Glutamatergic neuron (in vitro differentiated cells): ENCODE measurements at regions not wholly inside any gene's neighbourhood (a gene's known extent, or its start where the extent isn't known, plus 50 kb on each side); places are given as distances from the start of the nearest gene placed in this dataset.

Experiments
- DNase-seq: peaks from one replicate; pipeline ENCODE4 v3.0.0; 2022
- H3K27ac Mint-ChIP-seq: one replicate; pipeline ENCODE4 v1.8.0; 2020; ENCODE audit warnings: mild to moderate bottlenecking, mixed read lengths, inconsistent platforms; ENCODE audit not compliant: unreplicated experiment
- H3K27me3 Mint-ChIP-seq: one replicate; pipeline ENCODE4 v1.8.0; 2020; ENCODE audit warnings: mild to moderate bottlenecking, moderate library complexity, mixed read lengths, inconsistent platforms; ENCODE audit not compliant: unreplicated experiment
- H3K36me3 Mint-ChIP-seq: one replicate; pipeline ENCODE4 v1.8.0; 2020; ENCODE audit warnings: mild to moderate bottlenecking, mixed read lengths, inconsistent platforms; ENCODE audit not compliant: unreplicated experiment
- H3K4me1 Mint-ChIP-seq: one replicate; pipeline ENCODE4 v1.8.0; 2020; ENCODE audit warnings: mild to moderate bottlenecking, low read depth, mixed read lengths, inconsistent platforms; ENCODE audit not compliant: unreplicated experiment
- H3K4me3 Mint-ChIP-seq: one replicate; pipeline ENCODE4 v1.8.0; 2020; ENCODE audit warnings: mild to moderate bottlenecking, mixed read lengths, inconsistent platforms; ENCODE audit not compliant: unreplicated experiment
- H3K9me3 Mint-ChIP-seq: one replicate; pipeline ENCODE4 v1.8.0; 2020; ENCODE audit warnings: mild to moderate bottlenecking, moderate library complexity, mixed read lengths, inconsistent platforms; ENCODE audit not compliant: unreplicated experiment
- TF ChIP-seq, protein P1 (sequence below): fragments of 200-600 bp; sonication (generic); IDR thresholded peaks from one replicate; pipeline ENCODE4 v1.5.0; 2021; ENCODE audit not compliant: partially characterized antibody, unreplicated experiment

DNA sequence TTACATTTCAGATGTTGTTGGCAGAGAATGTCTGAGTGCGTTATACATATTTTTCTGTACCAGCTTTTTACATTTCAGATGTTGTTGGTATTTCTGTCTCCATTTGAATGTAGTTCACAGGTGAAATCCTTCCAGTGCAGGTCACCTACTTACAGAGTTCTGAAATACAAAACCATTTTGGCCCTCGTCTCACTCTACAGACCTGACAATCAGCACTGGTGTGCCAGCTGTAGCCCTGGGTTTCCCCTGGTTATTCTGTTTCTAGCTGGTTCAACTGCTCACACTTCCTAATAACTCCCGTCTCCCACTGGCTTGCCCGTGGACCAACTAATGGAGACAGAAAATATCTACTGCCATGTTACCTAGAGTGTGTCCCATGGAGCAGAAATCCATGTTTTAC lies 87.5 kb upstream of the CDIN1 start:
- Mint-ChIP-seq H3K27ac (no peak overlapping the region), H3K4me1 (peaks cover 19% of the 10 kb centered on the region), H3K27me3 (peaks cover 4% of the 10 kb centered on the region), H3K9me3 (peaks cover 4% of the 10 kb centered on the region), H3K4me3 (no peak overlapping the region), H3K36me3 (no peaks in the 10 kb centered on the region)
- TF ChIP-seq, protein P1, sequence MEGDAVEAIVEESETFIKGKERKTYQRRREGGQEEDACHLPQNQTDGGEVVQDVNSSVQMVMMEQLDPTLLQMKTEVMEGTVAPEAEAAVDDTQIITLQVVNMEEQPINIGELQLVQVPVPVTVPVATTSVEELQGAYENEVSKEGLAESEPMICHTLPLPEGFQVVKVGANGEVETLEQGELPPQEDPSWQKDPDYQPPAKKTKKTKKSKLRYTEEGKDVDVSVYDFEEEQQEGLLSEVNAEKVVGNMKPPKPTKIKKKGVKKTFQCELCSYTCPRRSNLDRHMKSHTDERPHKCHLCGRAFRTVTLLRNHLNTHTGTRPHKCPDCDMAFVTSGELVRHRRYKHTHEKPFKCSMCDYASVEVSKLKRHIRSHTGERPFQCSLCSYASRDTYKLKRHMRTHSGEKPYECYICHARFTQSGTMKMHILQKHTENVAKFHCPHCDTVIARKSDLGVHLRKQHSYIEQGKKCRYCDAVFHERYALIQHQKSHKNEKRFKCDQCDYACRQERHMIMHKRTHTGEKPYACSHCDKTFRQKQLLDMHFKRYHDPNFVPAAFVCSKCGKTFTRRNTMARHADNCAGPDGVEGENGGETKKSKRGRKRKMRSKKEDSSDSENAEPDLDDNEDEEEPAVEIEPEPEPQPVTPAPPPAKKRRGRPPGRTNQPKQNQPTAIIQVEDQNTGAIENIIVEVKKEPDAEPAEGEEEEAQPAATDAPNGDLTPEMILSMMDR = no peak
- no peak for DNase-seq

DNA sequence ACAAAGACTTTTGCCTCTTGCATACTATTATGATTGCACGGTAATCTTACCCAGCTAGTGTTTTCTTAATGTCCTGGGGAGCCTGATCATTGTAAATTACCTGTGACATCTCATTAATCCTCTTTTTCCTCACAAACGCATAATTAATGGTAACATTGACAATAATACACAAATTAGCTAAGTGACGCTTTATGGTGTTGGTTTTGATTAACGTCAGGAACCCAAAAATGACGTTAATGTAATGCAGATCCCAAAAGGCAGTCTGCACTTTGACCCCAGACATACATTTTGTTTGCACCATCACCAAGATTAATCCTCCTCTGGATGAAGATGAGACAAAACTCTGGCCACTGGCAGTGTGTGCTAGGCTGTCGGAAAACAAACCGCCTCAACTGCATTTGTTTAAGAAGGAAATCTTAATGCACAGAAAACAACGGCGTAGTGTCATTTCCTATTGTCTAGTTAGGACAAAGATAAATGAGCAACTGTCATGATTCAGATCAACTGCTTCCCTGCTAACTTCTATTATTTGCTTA lies 83.9 kb upstream of the CDIN1 start:
- Mint-ChIP-seq H3K27me3 (peaks cover 4% of the 10 kb centered on the region), H3K4me1 (peaks cover 30% of the 10 kb centered on the region), H3K36me3 (no peaks in the 10 kb centered on the region), H3K4me3 (no peak overlapping the region), H3K9me3 (peaks cover 4% of the 10 kb centered on the region), H3K27ac (no peak overlapping the region)
- TF ChIP-seq, protein P1 = no peak
- no peak for DNase-seq

DNA sequence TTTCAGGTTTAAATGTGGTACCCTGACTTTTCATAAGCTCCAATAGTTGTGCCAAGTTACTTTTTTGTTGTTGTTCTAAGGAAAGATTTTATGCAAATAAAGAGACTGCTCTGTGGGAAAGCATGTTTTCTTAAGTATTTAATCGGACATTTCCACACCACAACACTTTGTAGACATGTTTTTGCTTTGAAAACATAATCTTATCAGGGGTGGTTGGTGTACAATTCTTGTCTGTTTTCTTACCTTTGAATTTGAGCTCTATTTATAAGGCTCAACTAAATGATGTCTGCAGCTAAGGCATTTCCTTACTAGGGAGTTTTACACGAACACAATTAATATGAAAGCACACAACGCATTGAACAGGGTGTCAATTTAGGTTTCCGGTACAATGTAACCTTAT lies 81.5 kb upstream of the CDIN1 start:
- H3K4me3 Mint-ChIP-seq = no peak overlapping the region
- no peak overlapping the region for H3K27ac Mint-ChIP-seq
- peaks cover 41% of the 10 kb centered on the region for H3K4me1 Mint-ChIP-seq
- peaks cover 4% of the 10 kb centered on the region for H3K27me3 Mint-ChIP-seq
- no peaks in the 10 kb centered on the region for H3K36me3 Mint-ChIP-seq
- TF ChIP-seq, protein P1 = no peak
- H3K9me3 Mint-ChIP-seq = peaks cover 4% of the 10 kb centered on the region
- no peak for DNase-seq

DNA sequence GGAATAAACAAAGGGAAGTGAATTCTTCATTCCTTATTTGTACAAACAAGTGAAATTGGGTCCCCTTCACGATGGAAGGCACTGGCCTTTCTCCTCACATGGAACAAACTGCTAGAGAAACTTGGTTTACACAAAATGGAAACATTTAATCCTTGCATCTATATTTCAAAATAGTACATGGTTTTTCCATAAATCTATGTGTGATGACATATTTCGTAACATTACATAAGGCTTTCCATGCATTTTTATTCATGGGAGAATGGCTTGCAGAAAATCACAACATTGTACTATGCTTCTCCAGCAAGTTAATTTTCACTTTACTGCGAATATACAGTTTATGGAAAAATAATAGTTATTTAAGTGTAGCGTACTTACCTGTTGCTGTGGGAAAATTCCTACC lies 81.0 kb upstream of the CDIN1 start:
- TF ChIP-seq, protein P1 = no peak
- no peaks in the 10 kb centered on the region for H3K36me3 Mint-ChIP-seq
- no peak for DNase-seq
- peaks cover 40% of the 10 kb centered on the region for H3K4me1 Mint-ChIP-seq
- no peak overlapping the region for H3K4me3 Mint-ChIP-seq
- H3K27me3 Mint-ChIP-seq = peaks cover 4% of the 10 kb centered on the region
- peaks cover 4% of the 10 kb centered on the region for H3K9me3 Mint-ChIP-seq
- H3K27ac Mint-ChIP-seq = no peak overlapping the region

DNA sequence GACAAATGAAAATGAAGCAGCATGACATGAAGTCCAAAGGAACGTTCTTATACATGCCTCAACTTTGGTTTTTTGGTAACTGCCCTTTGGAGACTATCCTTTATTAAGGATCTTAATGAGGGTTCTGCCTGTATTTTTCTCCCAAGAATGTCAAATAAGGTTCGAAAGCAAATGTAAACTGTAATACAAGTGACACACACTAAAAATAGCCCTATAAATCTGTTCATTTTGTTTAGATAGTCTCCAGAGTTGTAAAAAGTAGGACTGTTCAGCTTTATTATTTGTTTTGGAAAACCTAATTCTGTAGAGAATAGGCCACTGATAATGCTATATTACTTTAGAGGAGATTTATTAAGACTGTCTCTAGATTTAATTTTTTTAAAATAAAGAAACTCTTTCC lies 80.5 kb upstream of the CDIN1 start:
- Mint-ChIP-seq H3K4me3 (no peak overlapping the region), H3K27ac (no peak overlapping the region), H3K36me3 (no peaks in the 10 kb centered on the region), H3K9me3 (peaks cover 4% of the 10 kb centered on the region), H3K4me1 (peaks cover 38% of the 10 kb centered on the region), H3K27me3 (peaks cover 4% of the 10 kb centered on the region)
- DNase-seq = no peak
- TF ChIP-seq, protein P1 = no peak
